NB4 (cell line): ENCODE measurements at regions not wholly inside any gene's neighbourhood (a gene's known extent, or its start where the extent isn't known, plus 50 kb on each side); places are given as distances from the start of the nearest gene placed in this dataset.

ENCODE experiments used
- CTCF ChIP-seq: IDR thresholded peaks from one replicate; pipeline ENCODE4 v1.5.1; 2012; ENCODE audit warnings: low read depth, low read length
- POLR2A ChIP-seq: IDR thresholded peaks from 2 replicates; pipeline ENCODE4 v1.6.1; 2011; ENCODE audit warnings: mild to moderate bottlenecking; ENCODE audit not compliant: insufficient read length; ENCODE audit errors: extremely low read depth

DNA sequence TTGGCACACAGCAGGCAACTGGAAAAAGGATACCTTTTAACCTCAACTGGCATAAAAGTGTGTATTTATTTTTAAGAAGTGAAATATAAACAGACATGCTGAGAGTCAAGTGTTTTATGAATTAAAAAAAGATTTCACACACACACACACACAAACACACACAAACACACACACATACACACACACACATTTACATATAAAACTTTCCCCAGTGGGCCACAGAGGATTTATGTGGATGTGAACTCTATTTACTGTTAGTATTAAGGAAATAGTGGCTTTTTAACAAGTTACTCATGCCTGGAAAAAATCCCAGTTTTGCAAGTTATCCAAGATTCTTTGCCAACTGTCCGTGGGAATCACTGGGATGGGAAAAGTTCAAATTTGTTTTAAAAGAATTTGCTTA lies 725.9 kb upstream of the NR2F2 start:
- TF ChIP-seq CTCF (no peak), POLR2A (no peak)
